ENCODE measurements at regions not wholly inside any gene's neighbourhood (a gene's known extent, or its start where the extent isn't known, plus 50 kb on each side); places are given as distances from the start of the nearest gene placed in this dataset.

- DNase-seq, result no peak
Observed at GRCh38 chr5:125541085-125541484, 794.6 kb upstream of the ZNF608 start.

- DNase-seq, result no peak
Observed at GRCh38 chr5:125549322-125549911, 803.0 kb upstream of the ZNF608 start.

- peak; percentile 89 for DNase-seq
Observed at GRCh38 chr5:125550274-125550673, 803.8 kb upstream of the ZNF608 start.

- DNase-seq, result peak; percentile 64
Observed at GRCh38 chr5:125551246-125551645, 804.8 kb upstream of the ZNF608 start.

GRCh38 chr5:125551797-125552196, 805.4 kb upstream of the ZNF608 start:
- DNase-seq, result no peak

- peak; percentile 34 for DNase-seq
Observed at GRCh38 chr5:125552486-125552885, 806.0 kb upstream of the ZNF608 start.

GRCh38 chr5:125554355-125554754, 807.9 kb upstream of the ZNF608 start:
- DNase-seq, result no peak

- no peak for DNase-seq
Observed at GRCh38 chr5:125555591-125555990, 809.2 kb upstream of the ZNF608 start.

- no peak for DNase-seq
Observed at GRCh38 chr5:125558016-125558415, 811.6 kb upstream of the ZNF608 start.

- DNase-seq, result peak; percentile 42
Observed at GRCh38 chr5:125558466-125558865, 812.0 kb upstream of the ZNF608 start.

- DNase-seq, result peak; percentile 98
Observed at GRCh38 chr5:125559296-125559695, 812.9 kb upstream of the ZNF608 start.

- peak; percentile 23 for DNase-seq
Observed at GRCh38 chr5:125560476-125561225, 814.2 kb upstream of the ZNF608 start.

- DNase-seq, result peak; percentile 40
Observed at GRCh38 chr5:125564317-125564975, 818.0 kb upstream of the ZNF608 start.

GRCh38 chr5:125574491-125575044, 828.1 kb upstream of the ZNF608 start:
- no peak for DNase-seq

GRCh38 chr5:125575171-125575890, 828.9 kb upstream of the ZNF608 start:
- no peak for DNase-seq

GRCh38 chr5:125575891-125576505, 829.6 kb upstream of the ZNF608 start:
- DNase-seq, result peak; percentile 25

GRCh38 chr5:125576822-125577221, 830.4 kb upstream of the ZNF608 start:
- no peak for DNase-seq

- peak; percentile 51 for DNase-seq
Observed at GRCh38 chr5:125578551-125578950, 832.1 kb upstream of the ZNF608 start.

- no peak for DNase-seq
Observed at GRCh38 chr5:125579182-125579581, 832.7 kb upstream of the ZNF608 start.

GRCh38 chr5:125581311-125581710, 834.9 kb upstream of the ZNF608 start:
- DNase-seq, result no peak

- peak; percentile 64 for DNase-seq
Observed at GRCh38 chr5:125582352-125582751, 835.9 kb upstream of the ZNF608 start.

- peak; percentile 55 for DNase-seq
Observed at GRCh38 chr5:125583321-125584139, 837.1 kb upstream of the ZNF608 start.

Data from fibroblast of upper back skin (primary cell).